Astrocyte (in vitro differentiated cells and primary cell): ENCODE measurements at regions not wholly inside any gene's neighbourhood (a gene's known extent, or its start where the extent isn't known, plus 50 kb on each side); places are given as distances from the start of the nearest gene placed in this dataset.

ENCODE experiments used
- DNase-seq: peaks from one replicate; pipeline ENCODE4 v3.0.0-alpha.2; 2010; ENCODE audit warnings: low read depth
- FAIRE-seq: peaks from 2 replicates; lab custom pipeline; 2011; peaks lifted over from hg19 to GRCh38; lab: Jason Lieb, UNC
- H2AFZ ChIP-seq: 2 replicates; pipeline ENCODE4 v1.6.0; 2012; ENCODE audit warnings: low read depth, low read length, inconsistent platforms
- H3K27ac ChIP-seq: 2 replicates; pipeline ENCODE4 v1.5.1; 2011; ENCODE audit warnings: low read depth, low read length, inconsistent platforms
- H3K27me3 ChIP-seq: 2 replicates; pipeline ENCODE4 v1.6.0; 2011; ENCODE audit warnings: low read length, inconsistent platforms; ENCODE audit not compliant: insufficient read depth
- H3K36me3 ChIP-seq: 2 replicates; pipeline ENCODE4 v1.5.1; 2011; ENCODE audit warnings: low read length, inconsistent platforms; ENCODE audit not compliant: insufficient read depth
- H3K4me1 ChIP-seq: 2 replicates; pipeline ENCODE4 v1.5.1; 2011; ENCODE audit warnings: low read length, inconsistent platforms; ENCODE audit not compliant: insufficient read depth
- H3K4me2 ChIP-seq: 2 replicates; pipeline ENCODE4 v1.6.0; 2012; ENCODE audit warnings: low read length, inconsistent platforms
- H3K4me3 ChIP-seq: 2 replicates; pipeline ENCODE4 v1.5.1; 2011; ENCODE audit warnings: low read depth, mild to moderate bottlenecking, low read length, inconsistent platforms; ENCODE audit not compliant: insufficient read depth
- H3K79me2 ChIP-seq: 2 replicates; pipeline ENCODE4 v1.6.0; 2012; ENCODE audit warnings: mild to moderate bottlenecking, low read length, inconsistent platforms; ENCODE audit not compliant: insufficient read depth
- H3K9ac ChIP-seq: 2 replicates; pipeline ENCODE4 v1.6.0; 2012; ENCODE audit warnings: mild to moderate bottlenecking, low read length, inconsistent platforms
- H3K9me3 ChIP-seq: 2 replicates; pipeline ENCODE4 v1.5.1; 2012; ENCODE audit warnings: low read depth, mild to moderate bottlenecking, low read length, inconsistent platforms; ENCODE audit not compliant: insufficient read depth
- H4K20me1 ChIP-seq: 2 replicates; pipeline ENCODE4 v1.6.0; 2012; ENCODE audit warnings: low read length, inconsistent platforms; ENCODE audit not compliant: insufficient read depth
- H3K27ac Mint-ChIP-seq: one replicate; pipeline ENCODE4 v1.8.0; 2021; ENCODE audit warnings: mild to moderate bottlenecking, mixed read lengths; ENCODE audit not compliant: unreplicated experiment
- H3K27me3 Mint-ChIP-seq: one replicate; pipeline ENCODE4 v1.8.0; 2021; ENCODE audit warnings: low read depth, mixed read lengths; ENCODE audit not compliant: unreplicated experiment
- H3K36me3 Mint-ChIP-seq: one replicate; pipeline ENCODE4 v1.8.0; 2021; ENCODE audit warnings: low read depth, mixed read lengths; ENCODE audit not compliant: unreplicated experiment
- H3K4me1 Mint-ChIP-seq: one replicate; pipeline ENCODE4 v1.8.0; 2021; ENCODE audit warnings: low read depth, mixed read lengths; ENCODE audit not compliant: unreplicated experiment
- H3K4me3 Mint-ChIP-seq: one replicate; pipeline ENCODE4 v1.8.0; 2021; ENCODE audit warnings: mild to moderate bottlenecking, moderate library complexity, mixed read lengths; ENCODE audit not compliant: unreplicated experiment
- H3K9me3 Mint-ChIP-seq: one replicate; pipeline ENCODE4 v1.8.0; 2021; ENCODE audit warnings: mild to moderate bottlenecking, mixed read lengths; ENCODE audit not compliant: unreplicated experiment
- CTCF ChIP-seq: IDR thresholded peaks from 2 replicates; pipeline ENCODE4 v1.5.1; 2011; ENCODE audit warnings: low read depth, mild to moderate bottlenecking, inconsistent platforms, low read length, moderate library complexity; ENCODE audit not compliant: insufficient read depth
- EZH2 ChIP-seq: IDR thresholded peaks from 2 replicates; pipeline ENCODE4 v1.6.1; 2012; ENCODE audit warnings: mild to moderate bottlenecking, low read length, inconsistent platforms; ENCODE audit not compliant: insufficient read depth

GRCh38 chr19:28746478-28746877 is 466.5 kb downstream of the UQCRFS1 start:
- no peak overlapping the region for H2AFZ ChIP-seq
- no peak overlapping the region for H3K27ac ChIP-seq
- no peaks in the 10 kb centered on the region for H3K36me3 ChIP-seq
- Mint-ChIP-seq H3K4me3 (no peak overlapping the region), H3K4me1 (no peaks in the 10 kb centered on the region), H3K27ac (no peak overlapping the region), H3K9me3 (peaks cover 6% of the 10 kb centered on the region), H3K36me3 (no peaks in the 10 kb centered on the region), H3K27me3 (no peaks in the 10 kb centered on the region)
- H3K4me3 ChIP-seq = no peak overlapping the region
- no peaks in the 10 kb centered on the region for H4K20me1 ChIP-seq
- DNase-seq (no peak), FAIRE-seq (no peak)
- no peak overlapping the region for H3K4me2 ChIP-seq
- no peaks in the 10 kb centered on the region for H3K79me2 ChIP-seq
- H3K4me1 ChIP-seq = no peaks in the 10 kb centered on the region
- peaks cover 2% of the 10 kb centered on the region for H3K9me3 ChIP-seq
- no peak overlapping the region for H3K9ac ChIP-seq
- H3K27me3 ChIP-seq = no peaks in the 10 kb centered on the region
- no peak for TF ChIP-seq CTCF
- TF ChIP-seq EZH2 = no peak

DNA sequence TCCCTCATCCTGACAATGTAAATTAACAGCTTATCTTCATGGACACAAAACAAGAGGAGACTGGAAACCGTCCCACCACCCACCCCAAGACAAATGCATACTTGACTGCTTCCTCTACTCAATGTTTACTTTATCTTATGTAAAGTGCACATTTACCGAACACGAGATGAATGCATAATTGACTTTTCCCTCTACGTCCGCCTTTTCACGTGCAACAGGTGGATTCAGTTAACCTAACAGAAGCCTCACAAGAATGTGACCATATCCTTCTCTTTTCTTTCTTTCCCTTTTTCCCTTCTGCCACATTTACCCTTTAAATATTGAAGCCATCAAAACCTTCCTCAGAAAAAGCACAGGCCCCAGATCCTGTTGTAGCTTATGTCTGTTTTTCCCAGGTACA is 468.0 kb downstream of the UQCRFS1 start:
- no peaks in the 10 kb centered on the region for H3K36me3 ChIP-seq
- no peak overlapping the region for H3K9ac ChIP-seq
- peaks cover 2% of the 10 kb centered on the region for H3K9me3 ChIP-seq
- no peak overlapping the region for H3K4me3 ChIP-seq
- H3K27me3 ChIP-seq = no peaks in the 10 kb centered on the region
- FAIRE-seq (no peak), DNase-seq (no peak)
- no peak overlapping the region for H3K27ac Mint-ChIP-seq
- H3K4me1 Mint-ChIP-seq = no peaks in the 10 kb centered on the region
- H3K36me3 Mint-ChIP-seq = no peaks in the 10 kb centered on the region
- H3K27ac ChIP-seq = no peak overlapping the region
- TF ChIP-seq EZH2 (no peak), CTCF (no peak)
- no peak overlapping the region for H2AFZ ChIP-seq
- H4K20me1 ChIP-seq = no peaks in the 10 kb centered on the region
- H3K27me3 Mint-ChIP-seq = no peaks in the 10 kb centered on the region
- H3K4me3 Mint-ChIP-seq = no peak overlapping the region
- peaks cover 6% of the 10 kb centered on the region for H3K9me3 Mint-ChIP-seq
- H3K4me1 ChIP-seq = no peaks in the 10 kb centered on the region
- H3K4me2 ChIP-seq = no peak overlapping the region
- no peaks in the 10 kb centered on the region for H3K79me2 ChIP-seq

GRCh38 chr19:28744014-28744413 is 468.9 kb downstream of the UQCRFS1 start:
- Mint-ChIP-seq H3K27me3 (no peaks in the 10 kb centered on the region), H3K27ac (no peak overlapping the region), H3K4me1 (no peaks in the 10 kb centered on the region), H3K4me3 (no peak overlapping the region), H3K36me3 (no peaks in the 10 kb centered on the region), H3K9me3 (peaks cover 2% of the 10 kb centered on the region)
- Histone ChIP-seq H4K20me1 (no peaks in the 10 kb centered on the region), H3K4me1 (no peaks in the 10 kb centered on the region), H3K79me2 (no peaks in the 10 kb centered on the region), H3K9ac (no peak overlapping the region), H3K27ac (no peak overlapping the region), H3K4me2 (no peak overlapping the region), H3K36me3 (no peaks in the 10 kb centered on the region), H2AFZ (no peak overlapping the region), H3K4me3 (no peak overlapping the region), H3K27me3 (no peaks in the 10 kb centered on the region), H3K9me3 (peaks cover 2% of the 10 kb centered on the region)
- TF ChIP-seq EZH2 (no peak), CTCF (no peak)
- FAIRE-seq = no peak
- no peak for DNase-seq
